Endothelial cell of umbilical vein (primary cell): ENCODE measurements at regions not wholly inside any gene's neighbourhood (a gene's known extent, or its start where the extent isn't known, plus 50 kb on each side); places are given as distances from the start of the nearest gene placed in this dataset.

Experiments
- CTCF ChIP-seq, 2 donors: IDR thresholded peaks; 1 replicate in 1 of 2; 2 replicates in 1 of 2; pipeline ENCODE4 v1.5.1; 2011; ENCODE audit warnings: low read length in 2 of 2, mild to moderate bottlenecking in 2 of 2, moderate library complexity in 2 of 2, control low read depth in 1 of 2, inconsistent platforms in 1 of 2, low read depth in 1 of 2; ENCODE audit not compliant: insufficient read depth in 1 of 2; ENCODE audit errors: extremely low read depth in 1 of 2
- EZH2 ChIP-seq: IDR thresholded peaks from 2 replicates; pipeline ENCODE4 v1.6.1; 2012; ENCODE audit warnings: borderline replicate concordance, low read depth, mild to moderate bottlenecking, moderate library complexity, low read length, inconsistent platforms; ENCODE audit not compliant: severe bottlenecking
- GATA2 ChIP-seq: IDR thresholded peaks from 2 replicates; pipeline ENCODE4 v1.7.0; 2011; ENCODE audit warnings: low read depth, mild to moderate bottlenecking, moderate library complexity, mixed read lengths, low read length; ENCODE audit not compliant: insufficient read length, insufficient read depth
- MAX ChIP-seq: IDR thresholded peaks from 2 replicates; pipeline ENCODE4 v1.6.1; 2011; ENCODE audit not compliant: insufficient read depth, insufficient read length
- MYC ChIP-seq: IDR thresholded peaks from one replicate; pipeline ENCODE4 v1.6.1; 2011; ENCODE audit warnings: mild to moderate bottlenecking, low read depth, low read length
- POLR2A ChIP-seq: IDR thresholded peaks from 2 replicates; pipeline ENCODE4 v1.6.1; 2012; ENCODE audit warnings: low read depth, mild to moderate bottlenecking, control low read depth, low read length
- POLR2AphosphoS5 ChIP-seq: IDR thresholded peaks from 2 replicates; pipeline ENCODE4 v1.6.1; 2012; ENCODE audit warnings: low read depth, mild to moderate bottlenecking, control low read depth, low read length, moderate library complexity; ENCODE audit not compliant: insufficient read depth

- TF ChIP-seq EZH2 (no peak), CTCF (IDR thresholded peaks at IDR 0.05; ENCODE audit: extremely low read depth in 1 of 2, insufficient read depth in 1 of 2, low read depth in 1 of 2, low read length in 2 of 2) (no peak), POLR2AphosphoS5 (no peak), POLR2A (no peak), MAX (no peak), MYC (no peak), GATA2 (no peak)
Measured at GRCh38 chr5:154129013-154129412, 61.5 kb upstream of the GALNT10 start.
